ENCODE measurements at regions not wholly inside any gene's neighbourhood (a gene's known extent, or its start where the extent isn't known, plus 50 kb on each side); places are given as distances from the start of the nearest gene placed in this dataset.
A peak's percentile ranks its signal among the peaks of the same experiment; 100 is the strongest.
"Not testable (repeated sequence)": the region's sequence is repeated elsewhere in the genome, so short reads cannot be mapped to it uniquely, and the experiment has no call there.

- H3K27me3 ChIP-seq (ENCODE audit: control insufficient read depth in 2 of 2, insufficient read depth in 2 of 2, low read length in 2 of 2); H3K9ac ChIP-seq (ENCODE audit: insufficient read depth in 1 of 2, low read depth in 2 of 2, low read length in 2 of 2); H3K79me2 ChIP-seq (ENCODE audit: control insufficient read depth, insufficient read depth, low read length); H4K20me1 ChIP-seq (replicated peaks; ENCODE audit: control insufficient read depth, insufficient read depth, low read length); intact Hi-C loops (cut with micrococcal nuclease); H3K4me1 ChIP-seq (replicated peaks in 1 of 2; ENCODE audit: control insufficient read depth in 2 of 2, insufficient read depth in 2 of 2, low read length in 2 of 2); H3K9me3 ChIP-seq (replicated peaks; ENCODE audit: control insufficient read depth, insufficient read depth, low read depth, low read length); H3K27ac ChIP-seq (ENCODE audit: extremely low read depth, low read depth, low read length); FAIRE-seq; in situ Hi-C loops (cut with MboI); H3K36me3 ChIP-seq (ENCODE audit: control insufficient read depth, insufficient read depth, low read length); H2AFZ ChIP-seq (ENCODE audit: low read depth, low read length); ATAC-seq; DNase-seq (ENCODE audit: extremely low read depth in 1 of 4, low spot score in 3 of 4); POLR2A ChIA-PET; H3K4me2 ChIP-seq (ENCODE audit: insufficient read depth, low read length); CTCF ChIA-PET (ENCODE audit: low intra/inter-chr PET ratio); H3K4me3 ChIP-seq; BruUV-seq (replicated peaks); H3K9me1 ChIP-seq (ENCODE audit: control insufficient read depth, insufficient read depth, low read length); TF ChIP-seq REST (CRISPR knock-in tag; IDR thresholded peaks at IDR 0.05; ENCODE audit: low read depth): not testable (repeated sequence)
- WGBS (ENCODE audit: insufficient coverage, low coverage, missing lambda C conversion rate), result 0% methylated on average over 2 of the region's 2 CpGs
- peak; percentile 28 for TF ChIP-seq REST (IDR thresholded peaks at IDR 0.05; ENCODE audit: borderline replicate concordance)
Observed at GRCh38 chr2:131711268-131711667, 183.6 kb downstream of the CCDC74A start.

Measured in K562 (cell line).